ENCODE measurements at regions not wholly inside any gene's neighbourhood (a gene's known extent, or its start where the extent isn't known, plus 50 kb on each side); places are given as distances from the start of the nearest gene placed in this dataset.
A peak's percentile ranks its signal among the peaks of the same experiment; 100 is the strongest.

GRCh38 chr11:112722876-112723275, 238.3 kb upstream of the NCAM1 start:
- Histone ChIP-seq H3K4me1 (ENCODE audit: low read length) (no peaks in the 10 kb centered on the region), H3K27me3 (ENCODE audit: low read length) (no peaks in the 10 kb centered on the region), H3K27ac (ENCODE audit: low read length) (no peak overlapping the region), H3K9me2 (replicated peaks; ENCODE audit: insufficient read depth, low read length) (no peaks in the 10 kb centered on the region), H3K9me3 (ENCODE audit: low read length) (no peaks in the 10 kb centered on the region), H2AFZ (ENCODE audit: low read length) (no peak overlapping the region), H3K79me2 (ENCODE audit: low read length) (no peaks in the 10 kb centered on the region), H3K9ac (ENCODE audit: low read length) (no peak overlapping the region), H3K4me2 (ENCODE audit: low read depth, low read length, poor library complexity, severe bottlenecking) (no peak overlapping the region), H3K4me3 (ENCODE audit: low read length) (no peak overlapping the region), H4K20me1 (ENCODE audit: insufficient read depth, low read depth, low read length) (no peaks in the 10 kb centered on the region), H3K36me3 (ENCODE audit: insufficient read depth, low read length) (no peaks in the 10 kb centered on the region)
- DNase-seq, result no peak

GRCh38 chr11:112723676-112724495, 237.3 kb upstream of the NCAM1 start:
- Histone ChIP-seq H3K36me3 (ENCODE audit: insufficient read depth, low read length) (no peaks in the 10 kb centered on the region), H2AFZ (ENCODE audit: low read length) (no peak overlapping the region), H3K4me3 (ENCODE audit: low read length) (no peak overlapping the region), H3K79me2 (ENCODE audit: low read length) (no peaks in the 10 kb centered on the region), H3K27ac (ENCODE audit: low read length) (no peak overlapping the region), H3K9ac (ENCODE audit: low read length) (no peak overlapping the region), H4K20me1 (ENCODE audit: insufficient read depth, low read depth, low read length) (no peaks in the 10 kb centered on the region), H3K27me3 (ENCODE audit: low read length) (no peaks in the 10 kb centered on the region), H3K4me1 (ENCODE audit: low read length) (no peaks in the 10 kb centered on the region), H3K4me2 (ENCODE audit: low read depth, low read length, poor library complexity, severe bottlenecking) (no peak overlapping the region), H3K9me2 (replicated peaks; ENCODE audit: insufficient read depth, low read length) (no peaks in the 10 kb centered on the region), H3K9me3 (ENCODE audit: low read length) (no peaks in the 10 kb centered on the region)
- DNase-seq, result no peak

GRCh38 chr11:112724496-112724790, 236.8 kb upstream of the NCAM1 start:
- H3K36me3 ChIP-seq (ENCODE audit: insufficient read depth, low read length), result no peaks in the 10 kb centered on the region
- no peaks in the 10 kb centered on the region for H3K4me1 ChIP-seq (ENCODE audit: low read length)
- no peaks in the 10 kb centered on the region for H3K9me2 ChIP-seq (replicated peaks; ENCODE audit: insufficient read depth, low read length)
- no peaks in the 10 kb centered on the region for H3K79me2 ChIP-seq (ENCODE audit: low read length)
- no peak overlapping the region for H3K9ac ChIP-seq (ENCODE audit: low read length)
- H4K20me1 ChIP-seq (ENCODE audit: insufficient read depth, low read depth, low read length), result no peaks in the 10 kb centered on the region
- no peak for DNase-seq
- H2AFZ ChIP-seq (ENCODE audit: low read length), result no peak overlapping the region
- H3K4me3 ChIP-seq (ENCODE audit: low read length), result no peak overlapping the region
- no peak overlapping the region for H3K27ac ChIP-seq (ENCODE audit: low read length)
- H3K4me2 ChIP-seq (ENCODE audit: low read depth, low read length, poor library complexity, severe bottlenecking), result no peak overlapping the region
- H3K27me3 ChIP-seq (ENCODE audit: low read length), result no peaks in the 10 kb centered on the region
- no peaks in the 10 kb centered on the region for H3K9me3 ChIP-seq (ENCODE audit: low read length)

DNA sequence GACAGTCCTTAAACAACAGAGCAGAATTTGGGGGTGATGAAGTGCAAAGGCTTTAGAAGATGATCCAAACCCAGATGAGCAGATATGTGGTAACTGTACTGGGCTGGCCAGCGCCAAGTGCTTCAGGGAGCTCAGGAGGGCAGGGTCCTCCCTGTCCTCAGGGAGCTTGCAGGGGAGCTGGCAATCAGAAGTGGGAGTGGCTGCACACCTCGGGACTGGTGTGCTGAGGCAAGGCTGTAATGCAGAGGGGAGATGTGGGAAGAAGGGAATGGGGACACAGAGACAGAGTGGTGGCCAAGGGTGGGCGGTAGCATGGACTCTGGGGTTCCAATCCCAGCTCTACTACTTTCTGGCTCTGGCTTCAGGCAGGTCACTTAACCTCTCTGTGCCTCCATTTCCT, 235.6 kb upstream of the NCAM1 start:
- Histone ChIP-seq H3K4me3 (ENCODE audit: low read length) (no peak overlapping the region), H3K9me2 (replicated peaks; ENCODE audit: insufficient read depth, low read length) (no peaks in the 10 kb centered on the region), H3K9ac (ENCODE audit: low read length) (no peak overlapping the region), H3K4me2 (ENCODE audit: low read depth, low read length, poor library complexity, severe bottlenecking) (no peak overlapping the region), H3K79me2 (ENCODE audit: low read length) (no peaks in the 10 kb centered on the region), H4K20me1 (ENCODE audit: insufficient read depth, low read depth, low read length) (no peaks in the 10 kb centered on the region), H3K36me3 (ENCODE audit: insufficient read depth, low read length) (no peaks in the 10 kb centered on the region), H3K27ac (ENCODE audit: low read length) (no peak overlapping the region), H3K27me3 (ENCODE audit: low read length) (no peaks in the 10 kb centered on the region), H2AFZ (ENCODE audit: low read length) (no peak overlapping the region), H3K9me3 (ENCODE audit: low read length) (no peaks in the 10 kb centered on the region), H3K4me1 (ENCODE audit: low read length) (no peaks in the 10 kb centered on the region)
- DNase-seq, result no peak

DNA sequence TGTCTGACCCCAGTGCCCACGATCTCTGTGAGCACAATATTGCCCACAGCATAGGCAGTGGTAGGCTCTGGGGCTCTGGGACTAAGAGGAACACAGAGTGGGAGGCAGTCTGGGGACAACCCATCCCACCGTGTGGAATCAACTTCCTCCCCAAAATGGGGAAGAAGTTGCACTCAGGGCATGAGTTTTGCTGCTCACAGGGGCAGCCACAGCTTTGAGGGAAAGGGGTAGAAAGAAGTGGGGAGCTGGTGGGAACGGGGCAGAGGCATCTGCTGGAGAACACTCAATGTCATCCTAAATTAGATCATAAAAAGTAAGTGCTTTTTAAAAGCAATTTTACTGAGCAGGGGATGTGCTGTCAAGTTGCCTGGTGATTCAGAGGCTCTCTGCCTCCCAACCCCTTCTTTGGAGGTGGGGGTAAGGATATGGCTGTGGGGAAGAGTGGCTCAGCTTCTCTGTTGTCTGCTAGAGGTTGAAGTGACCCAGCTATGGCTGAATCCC, 233.8 kb upstream of the NCAM1 start:
- no peaks in the 10 kb centered on the region for H3K79me2 ChIP-seq (ENCODE audit: low read length)
- no peak overlapping the region for H3K27ac ChIP-seq (ENCODE audit: low read length)
- H3K4me2 ChIP-seq (ENCODE audit: low read depth, low read length, poor library complexity, severe bottlenecking), result no peak overlapping the region
- H3K9me3 ChIP-seq (ENCODE audit: low read length), result no peaks in the 10 kb centered on the region
- H3K4me3 ChIP-seq (ENCODE audit: low read length), result no peak overlapping the region
- no peaks in the 10 kb centered on the region for H3K4me1 ChIP-seq (ENCODE audit: low read length)
- no peak overlapping the region for H2AFZ ChIP-seq (ENCODE audit: low read length)
- H3K36me3 ChIP-seq (ENCODE audit: insufficient read depth, low read length), result no peaks in the 10 kb centered on the region
- no peaks in the 10 kb centered on the region for H4K20me1 ChIP-seq (ENCODE audit: insufficient read depth, low read depth, low read length)
- H3K9ac ChIP-seq (ENCODE audit: low read length), result no peak overlapping the region
- H3K9me2 ChIP-seq (replicated peaks; ENCODE audit: insufficient read depth, low read length), result no peaks in the 10 kb centered on the region
- no peaks in the 10 kb centered on the region for H3K27me3 ChIP-seq (ENCODE audit: low read length)
- no peak for DNase-seq

DNA sequence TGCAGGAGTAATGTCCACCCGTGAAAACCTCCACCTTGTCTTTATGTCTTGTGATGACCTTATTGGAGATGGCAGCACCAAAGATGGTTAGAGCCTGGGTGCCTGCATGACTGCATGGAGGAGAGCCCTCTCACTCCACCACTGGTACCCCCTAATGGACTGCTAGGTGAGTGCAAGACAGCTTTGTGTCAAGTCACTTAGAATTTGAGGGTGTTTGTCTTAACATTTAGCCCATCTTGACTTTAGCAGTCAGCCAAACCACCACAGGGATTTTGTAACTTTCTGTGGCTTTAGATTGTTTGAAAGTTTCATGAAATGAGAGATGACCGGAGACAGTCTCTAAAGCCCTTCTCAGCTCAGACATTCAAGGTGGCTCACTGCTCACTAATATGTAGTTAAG, 232.9 kb upstream of the NCAM1 start:
- Histone ChIP-seq H3K4me1 (ENCODE audit: low read length) (no peaks in the 10 kb centered on the region), H3K4me2 (ENCODE audit: low read depth, low read length, poor library complexity, severe bottlenecking) (no peak overlapping the region), H3K27ac (ENCODE audit: low read length) (no peak overlapping the region), H3K36me3 (ENCODE audit: insufficient read depth, low read length) (no peaks in the 10 kb centered on the region), H3K27me3 (ENCODE audit: low read length) (no peaks in the 10 kb centered on the region), H3K9me2 (replicated peaks; ENCODE audit: insufficient read depth, low read length) (no peaks in the 10 kb centered on the region), H3K79me2 (ENCODE audit: low read length) (no peaks in the 10 kb centered on the region), H4K20me1 (ENCODE audit: insufficient read depth, low read depth, low read length) (no peaks in the 10 kb centered on the region), H2AFZ (ENCODE audit: low read length) (no peak overlapping the region), H3K4me3 (ENCODE audit: low read length) (no peak overlapping the region), H3K9ac (ENCODE audit: low read length) (no peak overlapping the region), H3K9me3 (ENCODE audit: low read length) (no peaks in the 10 kb centered on the region)
- DNase-seq, result peak; percentile 41

DNA sequence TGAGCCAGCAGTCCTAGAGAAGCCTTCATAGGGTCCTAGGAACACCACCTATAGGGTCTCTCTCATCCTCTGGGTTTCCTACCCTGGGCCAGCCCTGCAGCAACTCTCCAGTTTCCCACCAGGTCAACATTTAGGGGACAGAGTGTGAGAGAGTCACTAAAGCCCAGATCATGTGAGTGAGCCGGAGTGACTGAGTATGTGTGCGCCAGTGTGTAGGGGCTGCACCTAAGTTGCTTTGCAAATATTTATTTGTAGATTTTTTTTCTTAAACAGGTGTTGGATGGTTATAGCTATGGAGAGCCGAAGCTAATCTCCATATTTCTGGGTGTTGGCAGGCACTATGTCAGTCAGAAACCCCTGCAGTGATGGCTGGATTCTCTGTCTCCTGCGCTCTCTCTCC, 232.5 kb upstream of the NCAM1 start:
- Histone ChIP-seq H3K27me3 (ENCODE audit: low read length) (no peaks in the 10 kb centered on the region), H3K36me3 (ENCODE audit: insufficient read depth, low read length) (no peaks in the 10 kb centered on the region), H3K4me3 (ENCODE audit: low read length) (no peak overlapping the region), H3K27ac (ENCODE audit: low read length) (no peak overlapping the region), H3K9me3 (ENCODE audit: low read length) (no peaks in the 10 kb centered on the region), H2AFZ (ENCODE audit: low read length) (no peak overlapping the region), H3K4me2 (ENCODE audit: low read depth, low read length, poor library complexity, severe bottlenecking) (no peak overlapping the region), H3K9ac (ENCODE audit: low read length) (no peak overlapping the region), H3K9me2 (replicated peaks; ENCODE audit: insufficient read depth, low read length) (no peaks in the 10 kb centered on the region), H4K20me1 (ENCODE audit: insufficient read depth, low read depth, low read length) (no peaks in the 10 kb centered on the region), H3K79me2 (ENCODE audit: low read length) (no peaks in the 10 kb centered on the region), H3K4me1 (ENCODE audit: low read length) (no peaks in the 10 kb centered on the region)
- no peak for DNase-seq

- H3K4me3 ChIP-seq (ENCODE audit: low read length), result no peak overlapping the region
- DNase-seq, result no peak
- H3K79me2 ChIP-seq (ENCODE audit: low read length), result no peaks in the 10 kb centered on the region
- no peak overlapping the region for H3K27ac ChIP-seq (ENCODE audit: low read length)
- H3K4me1 ChIP-seq (ENCODE audit: low read length), result no peaks in the 10 kb centered on the region
- no peaks in the 10 kb centered on the region for H3K27me3 ChIP-seq (ENCODE audit: low read length)
- H3K9ac ChIP-seq (ENCODE audit: low read length), result no peak overlapping the region
- no peaks in the 10 kb centered on the region for H3K36me3 ChIP-seq (ENCODE audit: insufficient read depth, low read length)
- no peaks in the 10 kb centered on the region for H3K9me3 ChIP-seq (ENCODE audit: low read length)
- no peak overlapping the region for H3K4me2 ChIP-seq (ENCODE audit: low read depth, low read length, poor library complexity, severe bottlenecking)
- no peak overlapping the region for H2AFZ ChIP-seq (ENCODE audit: low read length)
- H3K9me2 ChIP-seq (replicated peaks; ENCODE audit: insufficient read depth, low read length), result no peaks in the 10 kb centered on the region
- no peaks in the 10 kb centered on the region for H4K20me1 ChIP-seq (ENCODE audit: insufficient read depth, low read depth, low read length)
Measured at GRCh38 chr11:112730591-112730990, 230.6 kb upstream of the NCAM1 start.

All from Karpas-422 (cell line).